PC-9 (cell line): ENCODE measurements at regions not wholly inside any gene's neighbourhood (a gene's known extent, or its start where the extent isn't known, plus 50 kb on each side); places are given as distances from the start of the nearest gene placed in this dataset.

Source experiments
- CTCF ChIP-seq: fragments of 200-600 bp; sonication (generic); conservative IDR thresholded peaks from 2 replicates; pipeline ENCODE4 v1.6.1; 2017; ENCODE audit warnings: mixed run types, antibody characterized with exemption, mild to moderate bottlenecking, moderate library complexity
- EZH2 ChIP-seq: fragments of 200-600 bp; sonication (generic); IDR thresholded peaks from 2 replicates; pipeline ENCODE4 v1.8.0; 2017; ENCODE audit warnings: antibody characterized with exemption, low read depth

DNA sequence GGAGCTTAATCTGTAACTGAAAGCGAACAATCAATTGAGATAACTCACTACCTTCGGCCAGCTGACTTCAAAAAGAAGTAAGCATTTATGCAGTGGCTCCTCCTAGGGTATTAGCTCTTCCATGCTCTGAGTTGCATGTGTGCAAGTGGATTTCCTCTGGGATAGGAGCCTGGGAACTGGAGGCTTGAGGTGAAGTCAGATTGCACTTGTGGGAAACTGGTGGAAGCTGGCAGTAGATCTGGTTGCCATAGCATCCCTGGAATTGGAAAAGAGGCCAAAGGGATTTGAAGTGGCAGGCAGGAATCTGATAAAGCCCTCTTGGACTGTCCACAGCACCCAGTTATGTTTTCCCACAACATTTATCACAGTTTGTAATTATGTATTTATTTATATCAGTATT lies 50.6 kb upstream of the FMNL2 start:
- TF ChIP-seq CTCF (no peak), EZH2 (no peak)
